NCI-H1105 treated with DMSO at 0.1 percent for 48 hours (cell line): ENCODE measurements at regions not wholly inside any gene's neighbourhood (a gene's known extent, or its start where the extent isn't known, plus 50 kb on each side); places are given as distances from the start of the nearest gene placed in this dataset.

Source experiments
- DNase-seq: peaks from one replicate; lab custom pipeline; 2025; lab: John Stamatoyannopoulos, UW

GRCh38 chr2:59974051-59974766, 579.2 kb downstream of the BCL11A start:
- DNase-seq = no peak

- no peak for DNase-seq
Measured at GRCh38 chr2:59969161-59969560, 584.3 kb downstream of the BCL11A start.

GRCh38 chr2:59968441-59968840, 585.0 kb downstream of the BCL11A start:
- no peak for DNase-seq

- DNase-seq = no peak
Measured at GRCh38 chr2:59967691-59968090, 585.8 kb downstream of the BCL11A start.

GRCh38 chr2:59963157-59963556, 590.3 kb downstream of the BCL11A start:
- DNase-seq = no peak

GRCh38 chr2:59961746-59962145, 591.7 kb downstream of the BCL11A start:
- no peak for DNase-seq

GRCh38 chr2:59959944-59960343, 593.5 kb downstream of the BCL11A start:
- no peak for DNase-seq

GRCh38 chr2:59957504-59957903, 596.0 kb downstream of the BCL11A start:
- DNase-seq = no peak

GRCh38 chr2:59956981-59957380, 596.5 kb downstream of the BCL11A start:
- no peak for DNase-seq

- DNase-seq = no peak
Measured at GRCh38 chr2:59947917-59948541, 605.4 kb downstream of the BCL11A start.

GRCh38 chr2:59947209-59947608, 606.2 kb downstream of the BCL11A start:
- no peak for DNase-seq

- no peak for DNase-seq
Measured at GRCh38 chr2:59939236-59939635, 614.2 kb downstream of the BCL11A start.

- DNase-seq = no peak
Measured at GRCh38 chr2:59938181-59938580, 615.3 kb downstream of the BCL11A start.

GRCh38 chr2:59936048-59936447, 617.4 kb downstream of the BCL11A start:
- no peak for DNase-seq

- no peak for DNase-seq
Measured at GRCh38 chr2:59935005-59935404, 618.4 kb downstream of the BCL11A start.

GRCh38 chr2:59933948-59934347, 619.5 kb downstream of the BCL11A start:
- no peak for DNase-seq

- no peak for DNase-seq
Measured at GRCh38 chr2:59932341-59932740, 621.1 kb downstream of the BCL11A start.

GRCh38 chr2:59930430-59930829, 623.0 kb downstream of the BCL11A start:
- no peak for DNase-seq

- no peak for DNase-seq
Measured at GRCh38 chr2:59926731-59927130, 626.7 kb downstream of the BCL11A start.

- no peak for DNase-seq
Measured at GRCh38 chr2:59925321-59925720, 628.1 kb downstream of the BCL11A start.

- no peak for DNase-seq
Measured at GRCh38 chr2:59924346-59924745, 629.1 kb downstream of the BCL11A start.

GRCh38 chr2:59922450-59922849, 631.0 kb downstream of the BCL11A start:
- DNase-seq = no peak

GRCh38 chr2:59921743-59922142, 631.7 kb downstream of the BCL11A start:
- no peak for DNase-seq

- DNase-seq = no peak
Measured at GRCh38 chr2:59920961-59921360, 632.5 kb downstream of the BCL11A start.
